NCI-H187 (cell line): ENCODE measurements at regions not wholly inside any gene's neighbourhood (a gene's known extent, or its start where the extent isn't known, plus 50 kb on each side); places are given as distances from the start of the nearest gene placed in this dataset.
A peak's percentile ranks its signal among the peaks of the same experiment; 100 is the strongest.
"Not testable (repeated sequence)": the region's sequence is repeated elsewhere in the genome, so short reads cannot be mapped to it uniquely, and the experiment has no call there.

Experiments
- DNase-seq, 2 experiments: peaks; one replicate each; lab custom pipeline; 2025; lab: John Stamatoyannopoulos, UW

- no peak for DNase-seq
Observed at GRCh38 chr7:130789436-130789835, 55.4 kb upstream of the KLF14 start.

GRCh38 chr7:130791746-130792145, 57.7 kb upstream of the KLF14 start:
- DNase-seq: no peak

GRCh38 chr7:130793855-130794618, 60.0 kb upstream of the KLF14 start:
- DNase-seq: no peak

- DNase-seq: no peak
Observed at GRCh38 chr7:130794619-130794922, 60.6 kb upstream of the KLF14 start.

DNA sequence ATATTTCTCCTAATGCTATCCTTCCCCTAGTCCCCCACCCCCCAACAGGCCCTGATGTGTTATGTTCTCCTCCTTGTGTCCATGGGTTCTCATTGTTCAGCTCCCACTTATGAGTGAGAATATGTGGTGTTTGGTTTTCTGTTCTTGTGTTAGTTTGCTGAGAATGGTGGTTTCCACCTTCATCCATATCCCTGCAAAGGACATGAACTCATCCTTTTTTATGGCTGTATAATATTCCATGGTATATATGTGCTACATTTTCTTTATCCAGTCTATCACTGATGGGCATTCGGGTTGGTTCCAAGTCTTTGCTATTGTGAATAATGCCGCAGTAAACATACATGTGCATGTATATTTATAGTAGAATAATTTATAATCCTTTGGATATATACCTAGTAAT, 62.4 kb upstream of the KLF14 start:
- not testable (repeated sequence) for DNase-seq

DNA sequence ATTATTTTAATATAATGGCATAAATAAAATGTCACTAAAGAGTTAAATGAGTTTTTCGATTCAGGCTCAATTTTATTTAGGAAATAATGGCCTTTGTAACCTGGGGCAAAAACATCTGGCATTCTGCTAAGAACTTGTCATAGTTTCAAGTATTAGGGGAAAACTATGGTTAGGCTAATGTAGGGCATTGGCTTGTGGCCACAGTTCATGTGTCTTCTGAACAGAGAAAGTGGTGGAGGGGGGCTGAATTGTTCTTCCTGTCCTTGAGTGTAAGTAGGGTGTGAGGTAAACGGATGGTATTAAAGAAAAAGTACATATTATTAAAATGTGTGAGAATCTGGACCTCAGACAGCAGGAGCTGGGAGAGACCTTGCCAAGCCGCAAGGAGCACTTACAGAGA, 69.1 kb upstream of the KLF14 start:
- no peak for DNase-seq

DNA sequence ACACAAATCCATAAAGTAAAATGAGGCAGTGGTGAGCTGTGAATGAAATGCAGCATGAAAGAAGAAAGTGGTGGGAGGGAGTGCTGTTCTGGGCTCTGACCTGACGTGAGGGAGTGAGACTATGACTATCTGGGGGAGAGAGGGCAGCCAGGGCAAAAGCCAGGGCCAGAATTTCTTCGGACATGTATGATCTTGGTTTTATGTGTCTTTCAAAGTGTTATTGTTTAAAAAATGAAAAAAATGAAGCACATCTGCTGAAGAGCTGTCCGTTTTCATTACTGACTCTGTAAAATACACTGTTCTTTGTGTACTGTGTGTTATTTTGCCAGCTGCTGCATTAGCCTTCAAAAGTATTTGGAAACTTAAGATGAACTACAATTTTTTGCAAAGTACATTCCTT, 70.2 kb upstream of the KLF14 start:
- DNase-seq: no peak

- not testable (repeated sequence) for DNase-seq
Observed at GRCh38 chr7:130812819-130813218, 78.8 kb upstream of the KLF14 start.

DNA sequence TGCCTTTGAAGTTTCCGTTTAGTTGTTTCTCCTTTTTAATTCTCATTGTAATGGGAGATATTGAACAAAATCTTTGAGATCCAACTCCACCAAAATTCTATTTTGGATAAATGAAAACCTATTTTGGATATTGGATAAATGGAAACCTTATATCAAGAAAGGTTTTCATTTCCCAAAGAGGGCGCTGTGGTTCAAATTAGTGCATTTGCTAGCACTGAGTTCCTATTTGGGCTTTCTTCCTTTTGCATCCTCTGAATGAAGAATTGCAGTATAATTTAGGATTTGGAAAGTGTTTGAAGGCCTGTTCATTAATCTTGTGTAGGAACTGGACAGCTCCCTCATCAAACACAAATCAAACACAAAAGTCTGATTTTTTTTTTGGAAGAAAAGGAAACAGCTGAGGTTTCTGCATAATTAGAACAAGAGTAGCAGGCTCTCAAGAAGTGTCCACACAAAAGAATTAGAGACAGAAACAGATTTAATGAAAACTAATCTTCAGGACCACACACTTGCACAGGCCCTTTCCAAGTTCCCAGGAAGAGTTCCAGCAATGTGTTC, 80.8 kb upstream of the KLF14 start:
- no peak for DNase-seq

DNA sequence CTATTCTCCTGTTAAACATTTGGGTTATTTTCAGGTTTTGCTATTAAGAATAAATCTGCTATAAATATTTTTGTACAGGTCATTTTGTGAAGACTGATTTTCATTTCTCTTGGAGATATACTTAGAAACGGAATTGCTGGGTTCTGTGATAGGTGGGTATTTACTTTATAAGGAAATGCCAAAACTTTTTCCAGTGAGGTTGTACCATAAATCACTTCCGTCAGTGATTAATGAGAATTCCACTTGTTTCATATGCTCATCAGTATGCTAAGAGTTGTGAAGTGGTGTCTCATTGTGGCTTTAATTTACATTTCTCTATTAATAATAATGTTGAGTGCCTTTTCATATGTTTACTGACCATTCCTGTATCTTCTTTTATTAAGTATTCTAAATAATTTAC, 84.0 kb upstream of the KLF14 start:
- DNase-seq: no peak

GRCh38 chr7:130821864-130822263, 87.9 kb upstream of the KLF14 start:
- DNase-seq: no peak

DNA sequence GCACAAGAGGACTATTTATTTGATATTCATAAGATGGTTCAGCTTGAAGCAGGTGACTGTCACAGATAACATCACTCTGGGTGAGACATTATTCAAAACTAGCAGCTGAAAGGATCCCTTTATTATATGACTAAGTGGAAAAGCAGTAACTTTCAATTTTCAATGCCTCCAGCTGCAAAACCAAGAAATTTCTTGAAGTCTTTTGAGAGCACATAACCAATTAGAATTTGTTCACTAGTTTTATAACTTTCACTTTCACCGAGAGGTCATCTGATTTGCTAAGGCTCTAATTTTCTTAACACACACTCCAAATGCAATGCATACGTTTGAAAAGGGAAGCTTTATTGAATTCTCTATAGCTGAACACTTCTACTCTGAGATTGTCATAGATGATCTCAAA, 88.6 kb upstream of the KLF14 start:
- no peak for DNase-seq

GRCh38 chr7:130823060-130823459, 89.1 kb upstream of the KLF14 start:
- no peak for DNase-seq

GRCh38 chr7:130825819-130826218, 91.8 kb upstream of the KLF14 start:
- no peak for DNase-seq

GRCh38 chr7:130829415-130829814, 95.4 kb upstream of the KLF14 start:
- no peak for DNase-seq

GRCh38 chr7:130831322-130831721, 97.3 kb upstream of the KLF14 start:
- DNase-seq: no peak

DNA sequence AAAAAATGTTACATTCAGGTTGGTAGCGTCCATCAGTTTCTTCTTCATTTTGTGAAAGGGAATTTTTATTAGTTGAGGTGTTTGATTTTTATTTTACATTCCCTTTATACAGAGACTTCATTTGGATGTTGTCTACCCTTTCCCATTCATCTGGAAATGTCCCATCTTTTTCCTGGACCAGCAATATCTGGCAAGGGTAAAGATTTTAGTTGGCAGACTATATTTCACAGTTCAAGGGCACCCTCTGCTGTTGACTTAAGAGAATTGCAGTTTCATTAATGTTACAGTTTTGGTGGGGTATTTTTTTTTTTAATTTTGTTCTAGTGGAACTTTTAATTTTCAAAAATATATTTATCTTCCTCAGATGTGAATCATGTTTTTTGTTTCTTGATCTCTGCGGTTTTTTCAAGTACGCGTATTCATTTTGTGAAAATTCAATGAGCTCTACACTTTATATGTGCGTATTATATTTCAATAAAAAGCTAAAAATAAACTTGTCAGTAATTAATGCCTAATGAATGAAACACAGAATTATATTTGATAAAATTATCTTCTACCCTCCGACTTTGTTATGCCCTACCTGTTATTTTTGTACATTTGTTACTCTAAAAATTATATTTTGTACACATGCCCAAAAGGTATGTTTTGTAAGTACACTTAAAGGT, 97.9 kb upstream of the KLF14 start:
- DNase-seq: peak in 1 of 2 experiments; percentile 15

GRCh38 chr7:130838738-130839137, 104.7 kb upstream of the KLF14 start:
- DNase-seq: no peak

GRCh38 chr7:130840599-130840998, 106.6 kb upstream of the KLF14 start:
- no peak for DNase-seq

DNA sequence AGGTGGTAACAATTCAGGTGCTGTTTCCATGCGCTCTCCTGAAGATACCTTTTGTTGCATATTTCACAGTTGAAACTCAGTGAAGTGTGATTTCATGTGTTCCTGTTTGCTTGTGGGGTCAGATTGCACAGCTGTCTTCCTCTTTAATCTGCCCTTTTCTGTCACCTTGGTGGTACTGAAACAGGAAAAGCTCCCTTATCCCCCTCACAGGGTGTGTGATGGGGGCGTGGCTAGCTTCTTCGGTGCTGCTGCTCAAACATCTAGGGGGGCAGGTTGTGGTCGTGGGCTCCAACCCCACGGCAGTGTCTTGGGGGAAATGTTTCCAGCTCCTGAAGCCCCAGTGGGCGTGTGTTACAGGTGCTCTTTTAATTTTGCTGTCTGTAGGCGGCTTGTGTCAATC, 107.4 kb upstream of the KLF14 start:
- no peak for DNase-seq

DNA sequence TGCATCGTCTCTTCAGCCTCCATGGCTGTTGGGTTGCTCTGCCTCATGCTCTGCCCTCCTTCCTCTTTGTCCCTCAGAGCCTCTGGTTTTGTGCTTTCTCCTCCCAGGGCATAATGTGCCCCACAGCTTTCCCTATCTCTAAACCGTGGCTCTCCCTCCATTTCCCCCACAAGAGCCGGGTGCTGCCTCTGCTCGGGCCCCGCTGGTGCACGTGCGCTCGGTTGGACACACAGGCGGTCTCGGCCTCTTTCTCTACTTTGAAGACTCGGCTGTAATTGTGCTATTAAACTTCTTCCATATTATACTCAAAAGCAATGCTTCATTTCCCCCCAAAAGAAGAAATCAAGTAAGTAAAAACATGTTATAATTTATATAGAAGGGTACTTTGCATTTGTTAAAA, 109.7 kb upstream of the KLF14 start:
- no peak for DNase-seq

GRCh38 chr7:130844811-130845580, 111.0 kb upstream of the KLF14 start:
- DNase-seq: no peak

- no peak for DNase-seq
Observed at GRCh38 chr7:130845581-130846085, 111.6 kb upstream of the KLF14 start.
